Activated CD4-positive, alpha-beta memory T cell treated with anti-CD3 and anti-CD28 coated beads for 36 hours (primary cell): ENCODE measurements at regions not wholly inside any gene's neighbourhood (a gene's known extent, or its start where the extent isn't known, plus 50 kb on each side); places are given as distances from the start of the nearest gene placed in this dataset.

Source experiments
- CTCF ChIA-PET: fragments of 350-600 bp; sonication (Branson Sonifier 250); formaldehyde crosslinking; loops from one replicate; lab custom pipeline; 2021; ENCODE audit warnings: antibody characterized with exemption, inconsistent platforms; lab: Charles Lee
- POLR2A ChIA-PET: fragments of 350-600 bp; sonication (Branson Sonifier 250); formaldehyde crosslinking; loops from one replicate; lab custom pipeline; 2021; ENCODE audit warnings: antibody characterized with exemption; lab: Charles Lee
- DNase-seq: peaks from one replicate; pipeline ENCODE4 v3.0.0-alpha.2; 2020
- H3K27ac Mint-ChIP-seq: one replicate; pipeline ENCODE4 v1.8.0; 2021; ENCODE audit warnings: mixed read lengths
- H3K27me3 Mint-ChIP-seq: one replicate; pipeline ENCODE4 v1.8.0; 2021; ENCODE audit warnings: mixed read lengths
- H3K36me3 Mint-ChIP-seq: one replicate; pipeline ENCODE4 v1.8.0; 2021; ENCODE audit warnings: mixed read lengths
- H3K4me1 Mint-ChIP-seq: one replicate; pipeline ENCODE4 v1.8.0; 2021; ENCODE audit warnings: low read depth, mixed read lengths
- H3K4me3 Mint-ChIP-seq: one replicate; pipeline ENCODE4 v1.8.0; 2021; ENCODE audit warnings: mild to moderate bottlenecking, mixed read lengths
- H3K9me3 Mint-ChIP-seq: one replicate; pipeline ENCODE4 v1.8.0; 2021; ENCODE audit warnings: mixed read lengths
- intact Hi-C: fragments of 100-400 bp; cut with micrococcal nuclease; formaldehyde crosslinking; loops from one replicate; pipeline ENCODE4 v1.15.1; 2023

- H3K4me3 Mint-ChIP-seq = no peak overlapping the region
- peaks cover 2% of the 10 kb centered on the region for H3K27me3 Mint-ChIP-seq
- no peaks in the 10 kb centered on the region for H3K9me3 Mint-ChIP-seq
- CTCF ChIA-PET = no interaction called here
- H3K36me3 Mint-ChIP-seq = no peaks in the 10 kb centered on the region
- intact Hi-C loops = no loop called here
- no peaks in the 10 kb centered on the region for H3K4me1 Mint-ChIP-seq
- POLR2A ChIA-PET = no interaction called here
- no peak overlapping the region for H3K27ac Mint-ChIP-seq
- no peak for DNase-seq
Measured at GRCh38 chr12:28626504-28626903, 436.2 kb downstream of the CCDC91 start.

- Mint-ChIP-seq H3K27me3 (peaks cover 5% of the 10 kb centered on the region), H3K27ac (no peak overlapping the region), H3K9me3 (no peaks in the 10 kb centered on the region), H3K4me3 (no peak overlapping the region), H3K4me1 (no peaks in the 10 kb centered on the region), H3K36me3 (no peaks in the 10 kb centered on the region)
- intact Hi-C loops = no loop called here
- DNase-seq = no peak
- ChIA-PET POLR2A (no interaction called here), CTCF (no interaction called here)
Measured at GRCh38 chr12:28629691-28630090, 439.4 kb downstream of the CCDC91 start.

DNA sequence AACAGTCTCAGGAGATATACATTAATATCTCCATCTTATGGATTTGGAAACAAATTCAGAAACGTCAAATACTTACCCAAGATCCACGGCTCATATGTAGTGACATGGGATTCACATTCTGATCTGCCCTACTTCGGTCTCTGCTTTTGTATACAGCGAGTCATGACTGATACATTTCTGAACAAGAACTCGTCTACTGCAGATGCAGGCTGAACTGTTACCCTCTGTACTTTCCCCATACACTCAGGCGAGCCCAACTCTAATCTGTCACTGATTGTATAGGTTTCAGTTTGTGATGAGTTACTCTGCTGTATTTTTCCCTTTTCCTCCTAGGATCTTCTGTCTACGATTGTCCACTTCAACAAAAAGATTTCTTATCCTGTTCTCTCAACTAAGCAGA, 441.6 kb downstream of the CCDC91 start:
- intact Hi-C loops = no loop called here
- H3K4me3 Mint-ChIP-seq = no peak overlapping the region
- CTCF ChIA-PET = no interaction called here
- H3K9me3 Mint-ChIP-seq = no peaks in the 10 kb centered on the region
- no peaks in the 10 kb centered on the region for H3K4me1 Mint-ChIP-seq
- no peak for DNase-seq
- no peaks in the 10 kb centered on the region for H3K36me3 Mint-ChIP-seq
- POLR2A ChIA-PET = no interaction called here
- no peak overlapping the region for H3K27ac Mint-ChIP-seq
- H3K27me3 Mint-ChIP-seq = peaks cover 3% of the 10 kb centered on the region

DNA sequence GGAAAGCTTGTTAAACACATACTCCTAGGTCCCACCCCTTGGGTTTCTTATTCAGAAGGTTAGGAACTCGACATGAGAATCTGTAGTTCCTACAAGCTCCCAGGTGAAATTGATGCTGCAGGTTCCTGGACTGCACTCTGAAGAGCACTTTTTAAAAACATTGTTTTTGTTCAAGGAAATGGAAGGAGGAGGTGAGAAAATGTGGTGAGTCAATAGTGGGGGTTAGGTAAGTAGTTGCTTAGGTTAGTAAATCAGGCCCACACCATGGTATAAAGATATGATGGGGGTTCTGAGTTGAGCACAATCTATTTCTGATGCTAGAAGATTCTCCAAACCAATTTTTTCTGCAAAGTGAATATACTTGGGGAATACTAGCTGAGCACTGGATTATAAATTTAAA, 450.3 kb downstream of the CCDC91 start:
- Mint-ChIP-seq H3K27ac (no peak overlapping the region), H3K36me3 (no peaks in the 10 kb centered on the region), H3K4me3 (no peak overlapping the region), H3K4me1 (no peaks in the 10 kb centered on the region), H3K27me3 (no peaks in the 10 kb centered on the region), H3K9me3 (peaks cover 2% of the 10 kb centered on the region)
- DNase-seq = no peak
- ChIA-PET POLR2A (no interaction called here), CTCF (no interaction called here)
- intact Hi-C loops = no loop called here

GRCh38 chr12:28645436-28645835, 455.2 kb downstream of the CCDC91 start:
- intact Hi-C loops = no loop called here
- Mint-ChIP-seq H3K27ac (no peak overlapping the region), H3K4me3 (no peak overlapping the region), H3K4me1 (no peaks in the 10 kb centered on the region), H3K27me3 (no peaks in the 10 kb centered on the region), H3K36me3 (no peaks in the 10 kb centered on the region), H3K9me3 (no peaks in the 10 kb centered on the region)
- no peak for DNase-seq
- ChIA-PET CTCF (no interaction called here), POLR2A (no interaction called here)

DNA sequence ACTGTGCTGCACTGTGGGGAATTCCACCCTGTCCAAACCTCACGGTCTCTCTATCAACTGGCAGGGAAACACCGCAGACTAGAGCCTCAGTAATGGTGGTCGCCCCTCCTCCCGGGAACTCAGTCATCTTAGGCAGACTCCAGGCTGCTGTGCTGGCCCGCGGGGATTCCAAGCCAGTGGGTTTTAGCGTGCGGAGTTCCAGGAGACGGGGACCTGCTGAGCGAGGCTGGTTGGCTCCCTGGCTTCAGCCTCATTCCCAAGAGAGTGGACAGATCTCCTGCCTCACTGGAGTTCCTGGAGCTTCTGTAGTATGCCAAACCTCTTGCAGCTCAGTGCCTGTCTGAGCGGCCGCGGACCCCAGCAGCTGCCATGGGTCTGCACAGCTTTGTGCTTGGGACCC, 455.6 kb downstream of the CCDC91 start:
- intact Hi-C loops = no loop called here
- POLR2A ChIA-PET = no interaction called here
- H3K4me3 Mint-ChIP-seq = no peak overlapping the region
- no peak overlapping the region for H3K27ac Mint-ChIP-seq
- H3K27me3 Mint-ChIP-seq = no peaks in the 10 kb centered on the region
- no peaks in the 10 kb centered on the region for H3K4me1 Mint-ChIP-seq
- CTCF ChIA-PET = no interaction called here
- no peaks in the 10 kb centered on the region for H3K36me3 Mint-ChIP-seq
- no peak for DNase-seq
- no peaks in the 10 kb centered on the region for H3K9me3 Mint-ChIP-seq

GRCh38 chr12:28650906-28651305, 460.6 kb downstream of the CCDC91 start:
- Mint-ChIP-seq H3K4me3 (no peak overlapping the region), H3K27me3 (peaks cover 6% of the 10 kb centered on the region), H3K27ac (no peak overlapping the region), H3K9me3 (peaks cover 6% of the 10 kb centered on the region), H3K4me1 (no peaks in the 10 kb centered on the region), H3K36me3 (no peaks in the 10 kb centered on the region)
- intact Hi-C loops = no loop called here
- no peak for DNase-seq
- CTCF ChIA-PET = no interaction called here
- POLR2A ChIA-PET = no interaction called here

- Mint-ChIP-seq H3K4me1 (no peaks in the 10 kb centered on the region), H3K4me3 (no peak overlapping the region), H3K9me3 (peaks cover 6% of the 10 kb centered on the region), H3K27ac (no peak overlapping the region), H3K27me3 (peaks cover 6% of the 10 kb centered on the region), H3K36me3 (no peaks in the 10 kb centered on the region)
- intact Hi-C loops = no loop called here
- ChIA-PET CTCF (no interaction called here), POLR2A (no interaction called here)
- no peak for DNase-seq
Measured at GRCh38 chr12:28652239-28652638, 462.0 kb downstream of the CCDC91 start.

- no peaks in the 10 kb centered on the region for H3K27me3 Mint-ChIP-seq
- H3K9me3 Mint-ChIP-seq = peaks cover under 1% of the 10 kb centered on the region
- ChIA-PET CTCF (no interaction called here), POLR2A (no interaction called here)
- no peaks in the 10 kb centered on the region for H3K36me3 Mint-ChIP-seq
- intact Hi-C loops = no loop called here
- no peaks in the 10 kb centered on the region for H3K4me1 Mint-ChIP-seq
- no peak for DNase-seq
- no peak overlapping the region for H3K27ac Mint-ChIP-seq
- H3K4me3 Mint-ChIP-seq = no peak overlapping the region
Measured at GRCh38 chr12:28681980-28682379, 467.1 kb upstream of the FAR2 start.

DNA sequence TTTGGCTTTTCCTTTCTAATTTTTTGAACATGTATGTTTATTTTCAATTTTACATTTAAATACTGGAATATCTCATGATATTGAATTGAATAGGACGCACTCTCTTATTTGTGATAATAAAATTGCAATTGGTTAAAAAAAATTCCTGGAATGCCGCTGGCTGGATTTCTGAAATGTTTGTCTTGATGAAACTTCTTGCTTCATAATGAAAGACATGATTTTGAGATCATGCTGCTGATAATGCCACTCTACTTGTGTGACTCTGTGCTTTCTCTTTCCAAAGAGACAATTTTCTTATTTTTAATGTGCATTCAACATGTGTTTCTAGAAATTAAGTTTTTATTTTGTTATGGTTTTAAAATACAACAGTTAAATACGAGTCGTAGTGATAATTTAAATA, 465.7 kb upstream of the FAR2 start:
- H3K36me3 Mint-ChIP-seq = no peaks in the 10 kb centered on the region
- H3K27me3 Mint-ChIP-seq = no peaks in the 10 kb centered on the region
- no peak overlapping the region for H3K27ac Mint-ChIP-seq
- ChIA-PET CTCF (no interaction called here), POLR2A (interaction anchor here (0.6 kb wide), 1 partner anchor 1430 kb away, joined by 3 read pairs; no protein-coding TSS in a partner anchor)
- intact Hi-C loops = no loop called here
- no peaks in the 10 kb centered on the region for H3K4me1 Mint-ChIP-seq
- DNase-seq = no peak
- no peaks in the 10 kb centered on the region for H3K9me3 Mint-ChIP-seq
- no peak overlapping the region for H3K4me3 Mint-ChIP-seq

- no peaks in the 10 kb centered on the region for H3K27me3 Mint-ChIP-seq
- ChIA-PET CTCF (no interaction called here), POLR2A (no interaction called here)
- DNase-seq = no peak
- no peak overlapping the region for H3K4me3 Mint-ChIP-seq
- H3K36me3 Mint-ChIP-seq = no peaks in the 10 kb centered on the region
- H3K9me3 Mint-ChIP-seq = no peaks in the 10 kb centered on the region
- no peaks in the 10 kb centered on the region for H3K4me1 Mint-ChIP-seq
- no peak overlapping the region for H3K27ac Mint-ChIP-seq
- intact Hi-C loops = no loop called here
Measured at GRCh38 chr12:28689398-28690175, 459.5 kb upstream of the FAR2 start.

- CTCF ChIA-PET = no interaction called here
- H3K4me1 Mint-ChIP-seq = no peaks in the 10 kb centered on the region
- H3K27me3 Mint-ChIP-seq = no peaks in the 10 kb centered on the region
- H3K4me3 Mint-ChIP-seq = no peak overlapping the region
- intact Hi-C loops = no loop called here
- no peaks in the 10 kb centered on the region for H3K36me3 Mint-ChIP-seq
- H3K27ac Mint-ChIP-seq = no peak overlapping the region
- no peak for DNase-seq
- POLR2A ChIA-PET = no interaction called here
- no peaks in the 10 kb centered on the region for H3K9me3 Mint-ChIP-seq
Measured at GRCh38 chr12:28693565-28694219, 455.4 kb upstream of the FAR2 start.

DNA sequence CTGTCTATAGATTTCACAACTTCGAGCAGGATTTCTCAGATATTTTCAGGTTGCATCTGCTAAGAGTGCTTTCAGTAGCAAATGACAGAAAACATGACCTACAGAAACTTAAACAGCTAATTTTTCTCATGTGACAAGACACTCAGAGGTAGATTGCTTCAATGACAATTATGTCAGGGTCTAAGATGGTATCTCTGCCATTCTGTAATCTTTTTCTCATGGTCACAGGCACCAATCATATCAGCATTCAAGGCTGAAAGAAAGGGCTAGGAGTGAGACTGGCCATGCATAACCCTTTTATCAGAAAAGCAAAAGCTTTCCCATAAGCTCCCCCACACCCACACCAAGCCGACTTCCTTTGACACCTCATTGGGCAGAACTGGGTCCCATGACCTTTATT, 450.5 kb upstream of the FAR2 start:
- POLR2A ChIA-PET = no interaction called here
- Mint-ChIP-seq H3K4me3 (no peak overlapping the region), H3K36me3 (no peaks in the 10 kb centered on the region), H3K27ac (no peak overlapping the region), H3K27me3 (no peaks in the 10 kb centered on the region), H3K9me3 (peaks cover 2% of the 10 kb centered on the region), H3K4me1 (no peaks in the 10 kb centered on the region)
- DNase-seq = no peak
- intact Hi-C loops = no loop called here
- CTCF ChIA-PET = no interaction called here
